Left colon (tissue), 2 donors: ENCODE measurements at regions not wholly inside any gene's neighbourhood (a gene's known extent, or its start where the extent isn't known, plus 50 kb on each side); places are given as distances from the start of the nearest gene placed in this dataset.

Experiments
- ATAC-seq: fragments of 200-7000 bp; cut with Tn5 transposase; one replicate; pipeline ENCODE4 v1.9.1; 2020; ENCODE audit warnings: mild to moderate bottlenecking, moderate library complexity
- DNase-seq, 2 donors: peaks; one replicate each; pipeline ENCODE4 v3.0.0-alpha.2; 2020
- intact Hi-C, 2 donors: fragments of 100-400 bp; cut with DNase I in 1 of 2; cut with micrococcal nuclease in 1 of 2; formaldehyde crosslinking; loops; one replicate each; pipeline versions ENCODE4 v1.11.2 to v1.14.0; 2022; cut with DNase I, micrococcal nuclease
- donor health status: DM: no; HTN: no; CAD: no.
- donor health status: DM: yes; HTN: yes; CAD: no.

DNA sequence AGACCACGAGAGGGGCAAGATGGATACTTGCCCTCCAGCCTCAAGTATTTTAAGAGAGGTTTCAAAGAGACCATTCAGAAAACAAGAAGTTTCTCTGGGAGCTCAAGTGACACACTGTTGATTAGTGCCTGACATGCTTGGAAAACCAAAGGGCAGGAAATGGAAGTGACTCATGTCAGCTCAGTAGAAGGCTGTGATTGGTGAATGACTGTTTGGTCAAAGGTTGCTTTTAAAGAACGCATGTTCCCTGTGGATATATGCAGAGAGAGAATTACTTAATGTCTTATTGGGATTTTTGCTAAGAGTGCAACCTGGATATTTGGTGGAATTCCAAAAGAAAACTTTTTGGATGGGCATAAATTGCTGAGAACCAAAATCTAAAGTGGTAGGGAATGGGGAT, 549.9 kb downstream of the XIRP2 start:
- DNase-seq, result no peak
- peak; percentile 98 for ATAC-seq
- intact Hi-C loops, result no loop called here

DNA sequence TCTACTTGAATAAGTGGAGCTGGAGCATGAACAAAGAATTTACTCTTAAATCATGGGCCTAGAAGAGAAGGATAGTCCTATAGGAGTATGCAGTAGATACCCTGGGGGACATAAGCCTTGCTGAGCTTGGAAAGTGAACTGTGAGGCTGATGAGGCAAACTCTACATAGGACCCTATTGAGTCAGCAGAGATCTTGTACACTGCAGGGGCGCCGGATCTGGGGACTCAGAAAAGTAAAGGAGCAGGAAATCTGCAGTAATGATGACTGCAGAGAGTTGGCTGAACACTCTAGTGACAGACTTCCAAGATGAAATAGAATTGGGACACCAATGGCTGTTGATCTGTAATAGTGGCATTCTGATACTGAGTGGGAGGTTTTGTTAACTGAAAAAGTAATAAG, 543.7 kb downstream of the XIRP2 start:
- ATAC-seq (no peak), DNase-seq (no peak)
- intact Hi-C loops, result no loop called here

DNA sequence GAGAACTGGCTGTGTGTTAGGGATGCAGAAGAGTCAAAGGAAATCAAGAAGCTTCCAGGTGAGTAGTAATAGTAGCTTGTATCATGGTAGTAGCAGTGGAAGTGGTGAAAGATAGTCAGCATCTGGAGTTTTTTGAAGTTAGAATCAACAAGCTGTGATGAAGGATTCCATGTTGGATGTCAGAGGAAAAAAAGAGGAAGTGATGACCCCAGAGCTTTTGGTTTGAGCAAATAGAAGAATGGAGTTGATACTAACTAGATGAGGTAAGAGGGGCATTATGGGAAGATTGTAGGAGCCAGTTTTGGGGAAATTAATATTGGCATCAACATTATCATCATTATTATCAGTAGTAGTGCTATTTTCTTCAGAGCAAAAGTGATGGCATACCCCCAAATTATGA, 542.2 kb downstream of the XIRP2 start:
- DNase-seq (no peak), ATAC-seq (no peak)
- intact Hi-C loops, result no loop called here

GRCh38 chr2:167424803-167425755, 536.8 kb downstream of the XIRP2 start:
- DNase-seq (no peak), ATAC-seq (no peak)
- intact Hi-C loops, result no loop called here

GRCh38 chr2:167424221-167424620, 535.9 kb downstream of the XIRP2 start:
- ATAC-seq (no peak), DNase-seq (no peak)
- intact Hi-C loops, result no loop called here

GRCh38 chr2:167423731-167424130, 535.5 kb downstream of the XIRP2 start:
- intact Hi-C loops, result no loop called here
- ATAC-seq (no peak), DNase-seq (no peak)

- ATAC-seq (no peak), DNase-seq (no peak)
- intact Hi-C loops, result no loop called here
Observed at GRCh38 chr2:167420211-167420610, 531.9 kb downstream of the XIRP2 start.

GRCh38 chr2:167415068-167415467, 526.8 kb downstream of the XIRP2 start:
- ATAC-seq (no peak), DNase-seq (no peak)
- intact Hi-C loops, result no loop called here

DNA sequence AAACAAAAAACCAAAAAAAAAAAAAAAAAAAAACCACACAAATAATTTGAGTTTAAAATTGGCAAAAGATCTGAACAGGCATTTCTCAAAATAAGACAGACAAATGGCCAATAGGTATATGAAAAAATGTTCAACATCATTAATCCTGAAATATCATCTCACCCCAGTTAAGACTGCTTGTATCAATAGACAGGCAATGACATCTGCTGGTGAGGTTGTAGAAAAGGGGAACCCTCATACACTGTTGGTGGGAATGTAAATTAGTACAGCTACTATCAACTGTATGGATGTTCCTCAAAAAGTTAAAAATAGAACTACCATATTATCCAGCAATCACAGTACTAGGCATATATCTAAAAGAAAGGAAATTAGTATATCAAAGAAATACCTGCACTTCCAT, 523.1 kb downstream of the XIRP2 start:
- intact Hi-C loops, result no loop called here
- ATAC-seq, result no peak
- no peak for DNase-seq

- ATAC-seq (no peak), DNase-seq (no peak)
- intact Hi-C loops, result no loop called here
Observed at GRCh38 chr2:167406558-167406957, 518.3 kb downstream of the XIRP2 start.

GRCh38 chr2:167404627-167405284, 516.5 kb downstream of the XIRP2 start:
- ATAC-seq (no peak), DNase-seq (no peak)
- intact Hi-C loops, result no loop called here

GRCh38 chr2:167401309-167401708, 513.0 kb downstream of the XIRP2 start:
- intact Hi-C loops, result no loop called here
- DNase-seq (no peak), ATAC-seq (no peak)

GRCh38 chr2:167400546-167400945, 512.3 kb downstream of the XIRP2 start:
- intact Hi-C loops, result no loop called here
- DNase-seq (no peak), ATAC-seq (no peak)

DNA sequence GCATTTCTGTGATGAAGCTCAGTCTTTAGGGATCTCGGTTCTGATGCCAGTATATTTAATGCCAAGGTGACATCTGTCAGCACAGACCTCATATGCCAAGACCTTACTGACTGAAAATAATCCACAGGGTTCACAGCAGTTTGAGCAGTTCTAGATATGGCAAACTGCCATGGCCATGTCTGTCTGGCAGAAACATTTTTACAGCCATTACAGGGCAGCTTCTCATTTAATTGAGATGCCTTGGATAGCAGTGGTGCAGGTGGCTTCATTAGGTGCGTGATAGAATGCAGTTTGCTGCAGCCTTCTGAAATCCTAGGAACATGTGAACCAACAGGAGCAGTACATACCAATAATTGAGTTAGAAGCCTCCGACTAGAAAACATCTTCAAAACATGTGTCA, 510.6 kb downstream of the XIRP2 start:
- intact Hi-C loops, result no loop called here
- ATAC-seq (peak; percentile 44), DNase-seq (no peak)

DNA sequence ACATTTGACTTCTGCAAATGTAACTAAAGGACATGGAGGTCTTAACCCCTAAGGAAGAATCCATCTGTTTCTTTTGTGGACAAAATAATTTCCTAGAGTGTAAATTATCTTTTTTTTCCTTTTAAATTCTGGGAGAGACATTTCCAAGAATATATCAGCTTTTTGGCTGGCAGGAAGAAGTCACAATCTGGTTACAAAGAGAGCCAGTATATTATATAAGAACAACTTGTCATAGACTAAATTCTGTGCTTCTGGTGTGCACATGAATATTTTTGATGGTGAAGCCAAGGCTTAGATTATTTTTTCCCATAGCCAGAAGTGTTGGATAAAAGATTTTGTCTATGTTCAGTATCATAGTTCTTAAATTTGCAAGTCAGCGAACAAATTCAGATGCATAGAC, 500.6 kb downstream of the XIRP2 start:
- no peak for ATAC-seq
- no peak for DNase-seq
- intact Hi-C loops, result no loop called here

- DNase-seq (no peak), ATAC-seq (peak; percentile 17)
- intact Hi-C loops, result no loop called here
Observed at GRCh38 chr2:167388497-167388896, 500.2 kb downstream of the XIRP2 start.

- ATAC-seq (no peak), DNase-seq (no peak)
- intact Hi-C loops, result no loop called here
Observed at GRCh38 chr2:167386694-167387093, 498.4 kb downstream of the XIRP2 start.

- DNase-seq, result peak in 1 of 2 donors; percentile 36
- intact Hi-C loops, result no loop called here
- peak; percentile 87 for ATAC-seq
Observed at GRCh38 chr2:167383610-167384194, 495.4 kb downstream of the XIRP2 start.

- intact Hi-C loops, result no loop called here
- ATAC-seq (no peak), DNase-seq (no peak)
Observed at GRCh38 chr2:167381349-167381748, 493.1 kb downstream of the XIRP2 start.

GRCh38 chr2:167380555-167380954, 492.3 kb downstream of the XIRP2 start:
- DNase-seq (no peak), ATAC-seq (no peak)
- intact Hi-C loops, result no loop called here
